Stimulated activated CD4-positive, alpha-beta T cell treated with anti-CD3 and anti-CD28 coated beads, Interleukin-4, amount 100 ng/mL, for 1 hour (primary cell): ENCODE measurements at regions not wholly inside any gene's neighbourhood (a gene's known extent, or its start where the extent isn't known, plus 50 kb on each side); places are given as distances from the start of the nearest gene placed in this dataset.

Experiments used
- DNase-seq: peaks from one replicate; pipeline ENCODE4 v3.0.0-alpha.2; 2020

GRCh38 chr2:21288299-21288698, 164.5 kb downstream of the TDRD15 start:
- DNase-seq, result no peak

GRCh38 chr2:21288739-21289520, 165.2 kb downstream of the TDRD15 start:
- no peak for DNase-seq

- DNase-seq, result no peak
These were observed 165.8 kb downstream of the TDRD15 start for GRCh38 chr2:21289551-21289950.

- DNase-seq, result no peak
These were observed 166.2 kb downstream of the TDRD15 start for GRCh38 chr2:21289989-21290388.

GRCh38 chr2:21291426-21291825, 167.7 kb downstream of the TDRD15 start:
- no peak for DNase-seq

- no peak for DNase-seq
These were observed 170.7 kb downstream of the TDRD15 start for GRCh38 chr2:21294446-21294845.

- DNase-seq, result no peak
These were observed 175.6 kb downstream of the TDRD15 start for GRCh38 chr2:21299411-21299810.

GRCh38 chr2:21301871-21302455, 178.2 kb downstream of the TDRD15 start:
- no peak for DNase-seq

GRCh38 chr2:21303876-21304275, 180.1 kb downstream of the TDRD15 start:
- no peak for DNase-seq

- no peak for DNase-seq
These were observed 181.8 kb downstream of the TDRD15 start for GRCh38 chr2:21305581-21305980.

- no peak for DNase-seq
These were observed 182.5 kb downstream of the TDRD15 start for GRCh38 chr2:21306235-21306634.

GRCh38 chr2:21307037-21307436, 183.3 kb downstream of the TDRD15 start:
- DNase-seq, result no peak

GRCh38 chr2:21310493-21310892, 186.7 kb downstream of the TDRD15 start:
- no peak for DNase-seq

- no peak for DNase-seq
These were observed 190.6 kb downstream of the TDRD15 start for GRCh38 chr2:21314322-21314835.

GRCh38 chr2:21317131-21317530, 193.4 kb downstream of the TDRD15 start:
- DNase-seq, result no peak

- DNase-seq, result no peak
These were observed 194.5 kb downstream of the TDRD15 start for GRCh38 chr2:21318263-21318662.

GRCh38 chr2:21326152-21326551, 202.4 kb downstream of the TDRD15 start:
- no peak for DNase-seq

GRCh38 chr2:21328177-21328576, 204.4 kb downstream of the TDRD15 start:
- no peak for DNase-seq

- no peak for DNase-seq
These were observed 207.1 kb downstream of the TDRD15 start for GRCh38 chr2:21330786-21331391.

GRCh38 chr2:21331625-21332370, 208.0 kb downstream of the TDRD15 start:
- DNase-seq, result no peak

GRCh38 chr2:21332993-21333625, 209.3 kb downstream of the TDRD15 start:
- DNase-seq, result no peak

- DNase-seq, result no peak
These were observed 209.9 kb downstream of the TDRD15 start for GRCh38 chr2:21333684-21334083.

- no peak for DNase-seq
These were observed 223.2 kb downstream of the TDRD15 start for GRCh38 chr2:21346984-21347383.
